Activated CD4-positive, alpha-beta T cell treated with anti-CD3 and anti-CD28 coated beads for 4 hours (primary cell): ENCODE measurements at regions not wholly inside any gene's neighbourhood (a gene's known extent, or its start where the extent isn't known, plus 50 kb on each side); places are given as distances from the start of the nearest gene placed in this dataset.

Source experiments
- DNase-seq, 2 donors: peaks; one replicate each; pipeline ENCODE4 v3.0.0-alpha.2; 2020

- no peak for DNase-seq
Measured at GRCh38 chr12:94707892-94708291, 57.5 kb upstream of the TMCC3 start.

GRCh38 chr12:94707036-94707435 lies 56.7 kb upstream of the TMCC3 start:
- DNase-seq: no peak

- no peak for DNase-seq
Measured at GRCh38 chr12:94706250-94706661, 55.9 kb upstream of the TMCC3 start.

- DNase-seq: no peak
Measured at GRCh38 chr12:94705676-94706075, 55.3 kb upstream of the TMCC3 start.

- no peak for DNase-seq
Measured at GRCh38 chr12:94704452-94705306, 54.3 kb upstream of the TMCC3 start.

GRCh38 chr12:94702696-94703095 lies 52.3 kb upstream of the TMCC3 start:
- no peak for DNase-seq

- no peak for DNase-seq
Measured at GRCh38 chr12:94701711-94702110, 51.4 kb upstream of the TMCC3 start.

GRCh38 chr12:94700662-94701061 lies 50.3 kb upstream of the TMCC3 start:
- no peak for DNase-seq
